ENCODE measurements at regions not wholly inside any gene's neighbourhood (a gene's known extent, or its start where the extent isn't known, plus 50 kb on each side); places are given as distances from the start of the nearest gene placed in this dataset.

DNA sequence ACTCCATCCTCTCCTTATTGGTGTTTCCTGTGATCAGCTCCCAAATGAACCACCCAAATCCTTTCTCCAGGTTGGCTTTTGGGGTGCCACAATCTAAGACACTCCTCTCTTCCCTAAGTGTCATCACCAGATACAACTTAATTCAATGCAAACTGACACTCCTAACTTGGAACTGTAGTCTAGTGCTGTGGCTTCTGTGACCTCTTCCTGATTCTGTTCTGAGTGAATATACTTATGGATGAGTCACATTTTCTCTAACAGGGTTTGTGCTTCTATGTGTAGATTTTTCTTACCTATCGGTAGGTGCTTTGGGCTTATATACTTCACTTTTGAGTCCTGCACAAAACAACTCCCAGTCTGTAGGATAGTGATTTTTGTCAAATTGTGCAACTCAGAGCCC, 141.3 kb upstream of the MAOA start:
- TF ChIP-seq, protein P1, sequence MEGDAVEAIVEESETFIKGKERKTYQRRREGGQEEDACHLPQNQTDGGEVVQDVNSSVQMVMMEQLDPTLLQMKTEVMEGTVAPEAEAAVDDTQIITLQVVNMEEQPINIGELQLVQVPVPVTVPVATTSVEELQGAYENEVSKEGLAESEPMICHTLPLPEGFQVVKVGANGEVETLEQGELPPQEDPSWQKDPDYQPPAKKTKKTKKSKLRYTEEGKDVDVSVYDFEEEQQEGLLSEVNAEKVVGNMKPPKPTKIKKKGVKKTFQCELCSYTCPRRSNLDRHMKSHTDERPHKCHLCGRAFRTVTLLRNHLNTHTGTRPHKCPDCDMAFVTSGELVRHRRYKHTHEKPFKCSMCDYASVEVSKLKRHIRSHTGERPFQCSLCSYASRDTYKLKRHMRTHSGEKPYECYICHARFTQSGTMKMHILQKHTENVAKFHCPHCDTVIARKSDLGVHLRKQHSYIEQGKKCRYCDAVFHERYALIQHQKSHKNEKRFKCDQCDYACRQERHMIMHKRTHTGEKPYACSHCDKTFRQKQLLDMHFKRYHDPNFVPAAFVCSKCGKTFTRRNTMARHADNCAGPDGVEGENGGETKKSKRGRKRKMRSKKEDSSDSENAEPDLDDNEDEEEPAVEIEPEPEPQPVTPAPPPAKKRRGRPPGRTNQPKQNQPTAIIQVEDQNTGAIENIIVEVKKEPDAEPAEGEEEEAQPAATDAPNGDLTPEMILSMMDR (conservative IDR thresholded peaks at IDR 0.05): no peak
- no peak for TF ChIP-seq ZFX (IDR thresholded peaks at IDR 0.05)
